Stimulated activated CD4-positive, alpha-beta T cell treated with anti-CD3 and anti-CD28 coated beads, Interleukin-1b, Interleukin-23, amount 100 ng/mL, for 24 hours (primary cell): ENCODE measurements at regions not wholly inside any gene's neighbourhood (a gene's known extent, or its start where the extent isn't known, plus 50 kb on each side); places are given as distances from the start of the nearest gene placed in this dataset.
"Not testable (repeated sequence)": the region's sequence is repeated elsewhere in the genome, so short reads cannot be mapped to it uniquely, and the experiment has no call there.

Experiments
- DNase-seq, 4 experiments: peaks; one replicate each; pipeline ENCODE4 v3.0.0-alpha.2; 2020; ENCODE audit warnings: low read depth in 4 of 4, low spot score in 1 of 4

- DNase-seq = no peak
These were observed 100.9 kb upstream of the TCF21 start for GRCh38 chr6:133787859-133788505.

GRCh38 chr6:133788556-133788955, 100.4 kb upstream of the TCF21 start:
- DNase-seq = no peak

- DNase-seq = not testable (repeated sequence)
These were observed 99.5 kb upstream of the TCF21 start for GRCh38 chr6:133789449-133789848.

- not testable (repeated sequence) for DNase-seq
These were observed 98.2 kb upstream of the TCF21 start for GRCh38 chr6:133790756-133791155.

DNA sequence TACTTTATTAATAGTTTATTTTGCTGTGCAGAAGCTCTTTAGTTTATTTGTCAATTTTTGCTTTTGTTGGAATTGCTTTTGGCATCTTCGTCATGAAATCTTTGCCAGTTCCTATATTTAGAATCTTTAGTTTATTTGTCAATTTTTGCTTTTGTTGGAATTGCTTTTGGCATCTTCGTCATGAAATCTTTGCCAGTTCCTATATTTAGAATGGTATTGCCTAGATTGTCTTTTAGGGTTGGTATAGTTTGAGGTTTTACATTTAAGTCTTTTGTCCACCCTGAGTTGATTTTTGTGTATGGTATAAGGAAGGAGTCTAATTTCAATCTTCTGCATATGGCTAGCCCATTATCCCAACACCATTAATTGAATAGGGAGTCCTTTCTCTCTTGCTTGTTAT, 93.9 kb upstream of the TCF21 start:
- not testable (repeated sequence) for DNase-seq

GRCh38 chr6:133796235-133796634, 92.7 kb upstream of the TCF21 start:
- no peak for DNase-seq

DNA sequence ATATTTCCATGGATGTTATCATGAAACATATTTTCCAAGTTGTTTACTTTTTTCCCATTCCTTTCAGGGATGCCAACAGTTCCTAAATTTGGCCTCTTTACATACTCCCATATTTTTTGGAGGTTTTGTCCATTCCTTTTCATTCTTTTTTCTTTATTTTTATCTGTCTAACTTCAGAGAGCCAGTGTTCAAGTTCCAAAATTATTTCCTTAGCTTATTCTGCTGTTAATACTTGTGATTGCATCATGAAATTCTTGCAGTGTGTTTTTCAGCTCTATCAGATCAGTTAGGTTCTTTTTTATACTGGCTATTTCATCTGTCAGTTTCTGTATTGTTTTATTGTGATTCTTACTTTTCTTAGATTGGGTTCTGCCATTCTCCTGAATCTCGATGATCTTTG, 89.9 kb upstream of the TCF21 start:
- no peak for DNase-seq

DNA sequence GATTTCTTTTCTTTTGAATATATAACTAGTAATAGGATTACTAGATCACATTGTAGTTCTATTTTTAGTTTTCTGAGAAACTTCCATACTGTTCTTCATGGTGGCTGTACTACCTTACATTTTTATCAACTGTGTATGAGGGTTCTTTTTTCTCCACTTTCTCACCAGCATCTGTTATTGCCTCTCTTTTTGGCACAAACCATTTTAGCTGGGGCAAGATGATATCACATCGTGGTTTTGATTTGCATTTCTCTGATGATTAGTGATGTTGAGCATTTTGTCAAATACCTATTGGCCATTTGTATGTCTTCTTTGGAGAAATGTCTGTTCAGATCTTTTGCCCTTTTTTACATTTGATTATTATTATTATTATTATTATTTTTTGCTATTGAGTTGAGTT, 86.1 kb upstream of the TCF21 start:
- DNase-seq = no peak

DNA sequence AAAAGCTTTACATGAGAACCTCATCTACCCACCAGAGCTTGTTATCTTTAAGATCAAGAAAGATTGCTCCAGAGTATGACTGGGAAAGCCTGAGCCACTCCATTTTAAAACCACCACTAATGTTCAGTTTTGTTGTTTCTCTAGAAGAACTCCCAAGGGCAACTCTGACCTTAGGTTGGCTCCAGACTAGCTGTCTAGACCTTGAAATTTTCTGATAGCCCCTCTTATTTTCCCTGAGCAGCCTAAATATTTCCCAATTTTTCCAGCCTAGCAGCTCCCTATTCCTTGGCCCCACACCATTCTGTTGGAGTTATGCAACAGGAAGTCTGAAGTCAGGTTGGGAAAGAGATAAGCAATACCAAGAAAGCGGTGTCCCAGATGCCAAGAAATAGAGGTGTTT, 84.6 kb upstream of the TCF21 start:
- no peak for DNase-seq

DNA sequence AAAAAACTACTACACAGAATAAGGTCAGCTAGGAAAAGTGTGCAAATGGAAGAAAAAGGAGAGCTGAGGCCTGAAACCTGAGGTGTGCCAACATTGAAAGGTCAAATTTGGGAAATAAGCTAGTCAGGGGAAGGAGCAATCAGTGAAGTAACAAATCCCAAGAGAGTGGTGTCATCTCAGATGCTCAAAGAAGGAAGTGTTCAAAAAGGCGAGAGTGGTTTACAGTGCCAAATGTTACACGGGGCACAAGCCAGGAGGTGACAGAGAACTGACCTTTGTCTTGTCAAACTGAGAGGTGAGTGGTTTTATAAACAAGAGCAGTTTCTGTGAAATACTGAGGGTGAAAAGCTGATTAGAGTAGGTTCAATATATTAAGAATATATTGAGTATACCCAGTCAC, 83.0 kb upstream of the TCF21 start:
- DNase-seq = no peak

DNA sequence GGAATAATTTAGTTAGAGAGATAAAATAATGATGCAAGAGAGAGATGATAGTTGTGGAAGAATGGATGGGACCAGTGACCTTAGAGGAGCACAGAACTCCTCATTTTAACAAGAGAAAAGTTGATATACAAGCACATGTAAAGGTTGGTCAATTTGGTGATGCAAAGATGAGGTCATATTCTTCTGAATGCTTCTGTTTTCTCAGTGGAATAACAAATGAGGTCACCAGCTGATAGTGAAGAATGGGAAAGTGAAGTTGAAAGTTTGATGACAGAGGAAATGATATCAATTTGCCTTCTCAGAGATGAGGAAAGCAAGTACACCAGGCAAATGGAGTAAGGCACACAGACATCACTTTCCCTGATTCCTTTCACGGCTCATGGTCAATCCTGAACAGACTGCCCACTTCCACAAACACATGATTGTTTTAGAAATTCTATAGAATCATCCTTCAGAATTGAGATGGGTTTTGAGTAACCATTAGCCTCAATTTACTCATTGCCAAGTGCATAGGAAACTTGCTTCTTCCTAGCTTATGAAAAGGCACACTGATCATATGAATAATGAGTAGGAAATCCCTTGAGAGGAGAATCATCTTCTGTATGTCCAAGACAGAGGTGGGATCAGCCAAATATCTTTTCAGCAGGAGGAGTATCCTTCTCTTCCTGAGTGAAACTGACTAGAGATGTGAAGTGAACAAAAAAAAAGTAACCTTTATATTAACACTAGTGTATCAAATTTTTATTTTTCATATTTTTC, 82.4 kb upstream of the TCF21 start:
- DNase-seq = no peak

GRCh38 chr6:133807501-133807900, 81.4 kb upstream of the TCF21 start:
- no peak for DNase-seq

GRCh38 chr6:133809406-133809805, 79.5 kb upstream of the TCF21 start:
- no peak for DNase-seq

DNA sequence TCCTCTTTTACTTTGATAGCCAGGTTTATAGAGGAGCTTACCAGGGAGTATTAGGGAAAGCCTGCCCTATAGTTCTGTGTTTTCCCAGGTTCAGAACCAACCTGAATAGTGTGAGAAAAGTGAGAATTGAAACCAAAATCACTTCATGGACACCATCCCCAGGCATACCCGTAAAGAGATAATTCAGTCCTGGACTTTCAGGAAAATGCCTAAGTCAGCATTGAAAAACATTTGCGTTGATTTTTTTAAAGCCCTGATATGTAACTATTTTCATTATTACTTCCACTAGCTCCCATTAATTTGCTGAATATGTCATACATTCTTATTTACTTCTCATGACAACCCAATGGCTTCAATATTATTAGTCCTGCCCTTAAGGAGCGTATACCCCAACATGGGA, 77.4 kb upstream of the TCF21 start:
- DNase-seq = no peak

GRCh38 chr6:133812446-133812845, 76.5 kb upstream of the TCF21 start:
- DNase-seq = not testable (repeated sequence)

DNA sequence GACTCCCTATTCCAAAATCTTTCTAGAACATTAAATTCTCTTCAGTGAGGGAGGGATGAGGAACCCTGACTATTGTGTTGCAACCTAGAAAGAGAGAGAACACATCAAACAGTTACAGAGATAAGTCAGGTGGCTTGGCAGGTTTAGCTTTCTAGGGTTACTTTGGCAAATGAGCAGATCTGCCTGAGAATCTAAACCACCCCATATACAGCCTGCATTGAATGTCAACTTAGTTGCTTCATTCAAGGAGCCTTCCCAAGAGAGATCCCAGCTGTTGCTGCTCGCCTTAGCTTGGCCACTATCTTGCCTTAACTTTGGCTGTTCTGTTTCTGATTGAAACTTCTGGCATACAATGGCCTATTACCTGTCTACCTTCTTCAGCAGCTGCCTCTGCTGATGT, 74.7 kb upstream of the TCF21 start:
- no peak for DNase-seq

- peak in 1 of 4 experiments; percentile 2 for DNase-seq
These were observed 74.1 kb upstream of the TCF21 start for GRCh38 chr6:133814797-133815196.

DNA sequence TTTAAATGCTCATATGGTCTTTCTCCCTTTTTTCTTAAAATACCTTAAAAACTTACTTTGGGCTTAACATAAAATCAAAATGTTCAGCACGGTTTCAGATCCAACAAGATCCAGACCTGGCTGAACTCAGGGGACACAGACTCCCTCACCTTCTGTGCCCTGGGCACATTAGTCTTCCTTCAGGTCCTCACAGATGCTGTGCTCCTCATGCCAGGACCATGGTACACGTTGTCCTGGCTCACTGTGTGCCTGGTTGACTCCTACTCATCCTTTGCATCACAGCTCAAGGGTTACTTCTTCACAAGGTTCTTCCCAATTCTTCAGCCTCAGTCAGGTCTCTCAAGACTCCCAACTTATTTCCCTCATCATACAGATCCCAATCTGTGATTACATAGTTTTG, 73.6 kb upstream of the TCF21 start:
- no peak for DNase-seq

GRCh38 chr6:133816171-133816570, 72.7 kb upstream of the TCF21 start:
- DNase-seq = no peak

DNA sequence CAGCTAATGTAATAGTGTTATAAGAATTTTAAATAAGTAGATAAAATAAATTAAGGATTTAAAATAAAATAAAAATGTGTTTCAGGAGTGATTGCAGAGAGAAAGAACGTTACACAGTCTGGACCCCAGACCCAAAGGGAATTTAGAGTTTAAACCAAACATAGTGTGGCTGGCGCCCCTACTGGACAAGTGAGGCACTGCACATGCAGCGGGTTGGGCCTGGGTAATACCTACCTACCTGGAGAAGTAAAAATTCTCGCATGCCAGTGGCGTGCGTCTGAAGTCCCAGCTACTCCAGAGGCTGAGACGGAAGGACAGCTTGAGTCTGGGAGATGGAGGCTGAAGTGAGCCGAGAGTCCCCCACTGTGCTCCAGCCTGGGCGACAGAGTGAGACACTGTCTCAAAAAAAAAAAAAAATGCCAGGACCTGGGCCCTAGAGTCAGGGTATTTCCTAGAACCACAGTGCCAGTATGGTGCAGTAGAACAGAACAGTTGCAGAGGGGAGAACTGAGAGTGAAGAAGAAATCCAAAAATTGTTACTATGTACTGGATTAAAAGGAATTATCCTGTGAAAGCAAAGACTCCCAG, 71.4 kb upstream of the TCF21 start:
- DNase-seq = peak in 3 of 4 experiments; percentile 21 to 28 (median 24)

- DNase-seq = no peak
These were observed 70.6 kb upstream of the TCF21 start for GRCh38 chr6:133818320-133818719.

- DNase-seq = no peak
These were observed 68.7 kb upstream of the TCF21 start for GRCh38 chr6:133820208-133820607.
